Keratinocyte (primary cell): ENCODE measurements at regions not wholly inside any gene's neighbourhood (a gene's known extent, or its start where the extent isn't known, plus 50 kb on each side); places are given as distances from the start of the nearest gene placed in this dataset.
"Not testable (repeated sequence)": the region's sequence is repeated elsewhere in the genome, so short reads cannot be mapped to it uniquely, and the experiment has no call there.

Experiments used
- CTCF ChIP-seq, 3 experiments: IDR thresholded peaks in 1 of 3; conservative IDR thresholded peaks in 1 of 3; optimal IDR thresholded peaks in 1 of 3; 2 replicates in 2 of 3; 3 replicates in 1 of 3; pipeline versions ENCODE3 to v1.5.1; 2011; ENCODE audit warnings: low read length in 3 of 3, mild to moderate bottlenecking in 3 of 3, moderate library complexity in 2 of 3, control low read depth in 1 of 3, inconsistent platforms in 1 of 3; ENCODE audit not compliant: insufficient read depth in 2 of 3; ENCODE audit errors: extremely low read depth in 1 of 3
- EZH2 ChIP-seq: IDR thresholded peaks from one replicate; pipeline ENCODE4 v1.6.1; 2012; ENCODE audit warnings: inconsistent platforms, mild to moderate bottlenecking, low read length, moderate library complexity

- TF ChIP-seq EZH2; CTCF (optimal IDR thresholded peaks at IDR 0.05 in 1 of 3, IDR thresholded peaks at IDR 0.05 in 1 of 3, conservative IDR thresholded peaks at IDR 0.05 in 1 of 3; ENCODE audit: extremely low read depth in 1 of 3, insufficient read depth in 2 of 3, low read length in 3 of 3): not testable (repeated sequence)
Observed at GRCh38 chr2:110384109-110384735, 88.4 kb downstream of the LIMS4 start.
